ENCODE measurements at regions not wholly inside any gene's neighbourhood (a gene's known extent, or its start where the extent isn't known, plus 50 kb on each side); places are given as distances from the start of the nearest gene placed in this dataset.

DNA sequence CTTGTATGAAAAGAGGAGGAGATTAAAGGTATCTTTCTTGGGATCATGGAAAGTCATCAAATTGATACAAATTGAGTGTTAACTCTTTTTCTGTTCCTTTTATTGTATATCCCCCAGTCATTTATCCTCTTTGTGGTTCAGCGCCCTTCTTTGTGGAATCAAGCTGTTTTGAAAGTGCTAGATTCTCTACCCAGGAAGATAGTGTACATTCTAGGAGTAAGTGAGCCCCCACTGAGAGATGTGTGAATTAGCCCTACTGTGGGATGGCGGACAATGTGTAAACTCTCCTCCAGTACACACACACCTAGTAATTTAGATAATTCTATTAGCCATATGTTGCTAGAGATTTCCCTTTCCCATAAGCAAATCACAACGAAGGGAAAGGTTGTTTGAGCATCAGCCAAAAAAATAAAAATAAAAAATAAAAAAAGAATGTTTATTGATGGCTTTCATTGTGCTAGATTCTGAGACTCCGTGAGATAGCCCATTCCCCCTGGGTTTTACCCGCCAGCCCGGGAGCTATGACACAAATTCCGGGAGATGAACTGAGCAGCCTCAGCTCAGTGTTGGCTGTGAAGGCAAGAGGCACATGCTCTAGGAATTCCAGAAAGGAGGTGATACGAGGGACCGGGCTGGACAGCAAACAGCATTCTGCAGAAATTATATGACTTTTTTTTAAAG is 378.4 kb upstream of the RUNX1 start:
- TF ChIP-seq, protein P1, sequence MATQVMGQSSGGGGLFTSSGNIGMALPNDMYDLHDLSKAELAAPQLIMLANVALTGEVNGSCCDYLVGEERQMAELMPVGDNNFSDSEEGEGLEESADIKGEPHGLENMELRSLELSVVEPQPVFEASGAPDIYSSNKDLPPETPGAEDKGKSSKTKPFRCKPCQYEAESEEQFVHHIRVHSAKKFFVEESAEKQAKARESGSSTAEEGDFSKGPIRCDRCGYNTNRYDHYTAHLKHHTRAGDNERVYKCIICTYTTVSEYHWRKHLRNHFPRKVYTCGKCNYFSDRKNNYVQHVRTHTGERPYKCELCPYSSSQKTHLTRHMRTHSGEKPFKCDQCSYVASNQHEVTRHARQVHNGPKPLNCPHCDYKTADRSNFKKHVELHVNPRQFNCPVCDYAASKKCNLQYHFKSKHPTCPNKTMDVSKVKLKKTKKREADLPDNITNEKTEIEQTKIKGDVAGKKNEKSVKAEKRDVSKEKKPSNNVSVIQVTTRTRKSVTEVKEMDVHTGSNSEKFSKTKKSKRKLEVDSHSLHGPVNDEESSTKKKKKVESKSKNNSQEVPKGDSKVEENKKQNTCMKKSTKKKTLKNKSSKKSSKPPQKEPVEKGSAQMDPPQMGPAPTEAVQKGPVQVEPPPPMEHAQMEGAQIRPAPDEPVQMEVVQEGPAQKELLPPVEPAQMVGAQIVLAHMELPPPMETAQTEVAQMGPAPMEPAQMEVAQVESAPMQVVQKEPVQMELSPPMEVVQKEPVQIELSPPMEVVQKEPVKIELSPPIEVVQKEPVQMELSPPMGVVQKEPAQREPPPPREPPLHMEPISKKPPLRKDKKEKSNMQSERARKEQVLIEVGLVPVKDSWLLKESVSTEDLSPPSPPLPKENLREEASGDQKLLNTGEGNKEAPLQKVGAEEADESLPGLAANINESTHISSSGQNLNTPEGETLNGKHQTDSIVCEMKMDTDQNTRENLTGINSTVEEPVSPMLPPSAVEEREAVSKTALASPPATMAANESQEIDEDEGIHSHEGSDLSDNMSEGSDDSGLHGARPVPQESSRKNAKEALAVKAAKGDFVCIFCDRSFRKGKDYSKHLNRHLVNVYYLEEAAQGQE (IDR thresholded peaks at IDR 0.05; ENCODE audit: insufficient read depth in 1 of 2, low read depth in 2 of 2, low read length in 1 of 2) = no peak
- TF ChIP-seq, protein P2, sequence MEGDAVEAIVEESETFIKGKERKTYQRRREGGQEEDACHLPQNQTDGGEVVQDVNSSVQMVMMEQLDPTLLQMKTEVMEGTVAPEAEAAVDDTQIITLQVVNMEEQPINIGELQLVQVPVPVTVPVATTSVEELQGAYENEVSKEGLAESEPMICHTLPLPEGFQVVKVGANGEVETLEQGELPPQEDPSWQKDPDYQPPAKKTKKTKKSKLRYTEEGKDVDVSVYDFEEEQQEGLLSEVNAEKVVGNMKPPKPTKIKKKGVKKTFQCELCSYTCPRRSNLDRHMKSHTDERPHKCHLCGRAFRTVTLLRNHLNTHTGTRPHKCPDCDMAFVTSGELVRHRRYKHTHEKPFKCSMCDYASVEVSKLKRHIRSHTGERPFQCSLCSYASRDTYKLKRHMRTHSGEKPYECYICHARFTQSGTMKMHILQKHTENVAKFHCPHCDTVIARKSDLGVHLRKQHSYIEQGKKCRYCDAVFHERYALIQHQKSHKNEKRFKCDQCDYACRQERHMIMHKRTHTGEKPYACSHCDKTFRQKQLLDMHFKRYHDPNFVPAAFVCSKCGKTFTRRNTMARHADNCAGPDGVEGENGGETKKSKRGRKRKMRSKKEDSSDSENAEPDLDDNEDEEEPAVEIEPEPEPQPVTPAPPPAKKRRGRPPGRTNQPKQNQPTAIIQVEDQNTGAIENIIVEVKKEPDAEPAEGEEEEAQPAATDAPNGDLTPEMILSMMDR (IDR thresholded peaks at IDR 0.05) = no peak
